SK-N-SH (cell line): ENCODE measurements at regions not wholly inside any gene's neighbourhood (a gene's known extent, or its start where the extent isn't known, plus 50 kb on each side); places are given as distances from the start of the nearest gene placed in this dataset.

Experiments
- CTCF ChIA-PET: fragments of 300-600, 350-600 bp; formaldehyde crosslinking; extraction: SDS; loops from one replicate; lab custom pipeline; 2021; lab: Yijun Ruan, JAX
- POLR2A ChIA-PET: fragments of 350-600 bp; sonication (Branson Sonifier 250); formaldehyde crosslinking; extraction: SDS; loops from one replicate; lab custom pipeline; 2020; ENCODE audit warnings: antibody characterized with exemption, inconsistent platforms; lab: Yijun Ruan, JAX
- DNase-seq: peaks from one replicate; pipeline ENCODE4 v3.0.0; 2012
- H2AFZ ChIP-seq: fragments of 200-600 bp; sonication (generic); 2 replicates; pipeline ENCODE4 v1.8.1; 2016; ENCODE audit warnings: antibody characterized with exemption, mild to moderate bottlenecking, low read depth
- H3F3A ChIP-seq: fragments of 200-600 bp; sonication (generic); replicated peaks from 2 replicates; pipeline ENCODE3; 2016; ENCODE audit warnings: antibody characterized with exemption, mild to moderate bottlenecking; ENCODE audit not compliant: insufficient read depth
- H3K27ac ChIP-seq, 2 experiments: fragments of 200-500 bp in 1 of 2; fragments of 200-600 bp in 1 of 2; sonication (Bioruptor generic) in 1 of 2; sonication (generic), shearing (Covaris generic) in 1 of 2; 2 replicates each; pipeline versions ENCODE4 v1.5.1 to v1.6.1; 2014 to 2016; ENCODE audit warnings: low read depth in 2 of 2, inconsistent platforms in 1 of 2, low read length in 1 of 2, mild to moderate bottlenecking in 1 of 2, mixed read lengths in 1 of 2
- H3K27me3 ChIP-seq: fragments of 200-600 bp; sonication (generic), shearing (Covaris generic); 2 replicates; pipeline ENCODE4 v1.6.1; 2016; ENCODE audit warnings: mixed run types; ENCODE audit not compliant: insufficient read depth
- H3K36me3 ChIP-seq, 2 experiments: fragments of 200-500 bp in 1 of 2; fragments of 200-600 bp in 1 of 2; sonication (Bioruptor generic) in 1 of 2; sonication (generic) in 1 of 2; replicated peaks in 1 of 2; 2 replicates each; pipeline versions ENCODE3 to v1.5.1; 2014 to 2016; ENCODE audit warnings: low read length in 1 of 2, mild to moderate bottlenecking in 1 of 2; ENCODE audit not compliant: insufficient read depth in 2 of 2, control insufficient read depth in 1 of 2
- H3K4me1 ChIP-seq, 2 experiments: fragments of 200-500 bp in 1 of 2; fragments of 200-600 bp in 1 of 2; sonication (Bioruptor generic) in 1 of 2; sonication (generic), shearing (Covaris generic) in 1 of 2; 2 replicates each; pipeline versions ENCODE4 v1.5.1 to v1.6.1; 2014 to 2016; ENCODE audit warnings: low read depth in 1 of 2, low read length in 1 of 2, mixed run types in 1 of 2; ENCODE audit not compliant: insufficient read depth in 2 of 2, control insufficient read depth in 1 of 2
- H3K4me2 ChIP-seq: fragments of 200-600 bp; sonication (generic), shearing (Covaris generic); 2 replicates; pipeline ENCODE4 v1.6.1; 2017; ENCODE audit warnings: mixed run types
- H3K4me3 ChIP-seq, 2 experiments: fragments of 200-500 bp in 1 of 2; fragments of 200-600 bp in 1 of 2; sonication (Bioruptor generic) in 1 of 2; sonication (generic), shearing (Covaris generic) in 1 of 2; 2 replicates each; pipeline versions ENCODE4 v1.5.1 to v1.8.1; 2014 to 2016; ENCODE audit warnings: low read depth in 2 of 2, inconsistent platforms in 1 of 2, low read length in 1 of 2, mild to moderate bottlenecking in 1 of 2, mixed read lengths in 1 of 2, moderate library complexity in 1 of 2
- H3K79me2 ChIP-seq: fragments of 200-600 bp; sonication (generic); 2 replicates; pipeline ENCODE4 v1.8.1; 2017; ENCODE audit warnings: mild to moderate bottlenecking; ENCODE audit not compliant: insufficient read depth
- H3K9ac ChIP-seq: fragments of 200-600 bp; sonication (generic); 2 replicates; pipeline ENCODE4 v1.6.1; 2017; ENCODE audit warnings: mixed run types
- H3K9me2 ChIP-seq: fragments of 200-600 bp; sonication (generic); 2 replicates; pipeline ENCODE4 v1.6.1; 2017; ENCODE audit warnings: mixed run types
- H3K9me3 ChIP-seq: fragments of 200-600 bp; sonication (generic); 2 replicates; pipeline ENCODE4 v1.6.1; 2017; ENCODE audit warnings: mixed run types, mild to moderate bottlenecking, moderate library complexity
- H4K20me1 ChIP-seq: fragments of 200-600 bp; sonication (generic); 2 replicates; pipeline ENCODE4 v1.6.1; 2017; ENCODE audit warnings: mild to moderate bottlenecking, mixed run types; ENCODE audit not compliant: insufficient read depth
- FOXM1 ChIP-seq: IDR thresholded peaks from 2 replicates; pipeline ENCODE4 v1.4.0; 2012; ENCODE audit warnings: low read depth, mild to moderate bottlenecking
- GATA2 ChIP-seq: sonication (generic); formaldehyde crosslinking; IDR thresholded peaks from 2 replicates; pipeline ENCODE4 v1.5.0; 2020; ENCODE audit warnings: mild to moderate bottlenecking, missing genetic modification reagents
- JUND ChIP-seq: IDR thresholded peaks from 2 replicates; pipeline ENCODE4 v1.4.0; 2012
- MEF2A ChIP-seq: IDR thresholded peaks from 2 replicates; pipeline ENCODE4 v1.4.0; 2012; ENCODE audit warnings: low read depth, borderline replicate concordance
- MXI1 ChIP-seq: IDR thresholded peaks from 2 replicates; pipeline ENCODE4 v1.6.1; 2012; ENCODE audit warnings: mild to moderate bottlenecking, low read depth, low read length, improper control_type of control experiment
- POLR2AphosphoS5 ChIP-seq: IDR thresholded peaks from 2 replicates; pipeline ENCODE4 v1.6.1; 2012; ENCODE audit warnings: low read depth, low read length
- RXRA ChIP-seq: IDR thresholded peaks from 2 replicates; pipeline ENCODE4 v1.4.0; 2012; ENCODE audit warnings: low read depth, mild to moderate bottlenecking, borderline replicate concordance
- TCF12 ChIP-seq: IDR thresholded peaks from 2 replicates; pipeline ENCODE4 v1.4.0; 2012
- TEAD4 ChIP-seq: IDR thresholded peaks from 2 replicates; pipeline ENCODE4 v1.4.0; 2012; ENCODE audit warnings: mild to moderate bottlenecking, borderline replicate concordance; ENCODE audit not compliant: insufficient read depth
- WGBS: methylation state at CpG from one replicate; pipeline ENCODE4 v1.1.6; 2017; ENCODE audit warnings: low lambda C conversion rate; 5-methylcytosine and 5-hydroxymethylcytosine counted together
- TF ChIP-seq, protein P1 (sequence below): IDR thresholded peaks from 2 replicates; pipeline ENCODE4 v1.4.0; 2012; ENCODE audit warnings: low read depth, borderline replicate concordance
- TF ChIP-seq, protein P2 (sequence below): IDR thresholded peaks from 2 replicates; pipeline ENCODE4 v1.4.0; 2012; ENCODE audit warnings: low read depth, borderline replicate concordance
- TF ChIP-seq, protein P3 (sequence below): IDR thresholded peaks from 2 replicates; pipeline ENCODE4; 2012
- TF ChIP-seq, protein P4 (sequence below): fragments of 200-600 bp; sonication (generic); IDR thresholded peaks from 2 replicates; pipeline ENCODE4 v1.6.1; 2017; ENCODE audit warnings: antibody characterized with exemption, mild to moderate bottlenecking, moderate library complexity
- TF ChIP-seq, protein P5 (sequence below): IDR thresholded peaks from 2 replicates; pipeline ENCODE4 v1.4.0; 2012; ENCODE audit warnings: low read depth
- TF ChIP-seq, protein P6 (sequence below): fragments of 150-350 bp; IDR thresholded peaks from 2 replicates; pipeline ENCODE4 v1.6.1; 2017; ENCODE audit warnings: antibody characterized with exemption, low read length, low read depth, borderline replicate concordance

DNA sequence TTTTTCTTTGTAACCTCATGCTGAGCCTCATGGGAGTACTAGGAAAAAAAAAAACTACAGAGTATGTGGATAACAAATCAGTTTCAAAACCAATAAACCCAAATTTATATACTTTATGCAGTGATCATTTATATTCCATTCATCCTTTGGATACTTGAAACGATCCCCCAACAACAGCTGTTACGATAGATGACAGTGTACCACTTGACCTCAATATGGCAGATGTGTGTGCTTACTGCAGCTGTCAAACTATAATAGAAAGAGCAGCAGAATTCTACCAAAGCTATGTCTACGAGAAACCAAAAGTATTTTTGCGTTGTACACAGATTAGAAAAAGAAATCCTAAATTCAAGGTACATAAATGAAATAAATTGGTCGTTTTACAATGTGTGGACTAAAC lies 337.8 kb downstream of the PDGFC start:
- no peak overlapping the region for H3K27ac ChIP-seq
- no peak overlapping the region for H3K4me2 ChIP-seq
- ChIA-PET POLR2A (no interaction called here), CTCF (interaction anchor here (1.4 kb wide), 1 partner anchor 13 kb away, joined by 3 read pairs; no protein-coding TSS in a partner anchor)
- no peaks in the 10 kb centered on the region for H3K27me3 ChIP-seq
- H3K36me3 ChIP-seq = no peaks in the 10 kb centered on the region
- H3K9ac ChIP-seq = no peak overlapping the region
- H3K9me2 ChIP-seq = no peaks in the 10 kb centered on the region
- no peak for TF ChIP-seq TCF12
- TF ChIP-seq GATA2 (CRISPR knock-in tag) = no peak
- TF ChIP-seq, protein P1, sequence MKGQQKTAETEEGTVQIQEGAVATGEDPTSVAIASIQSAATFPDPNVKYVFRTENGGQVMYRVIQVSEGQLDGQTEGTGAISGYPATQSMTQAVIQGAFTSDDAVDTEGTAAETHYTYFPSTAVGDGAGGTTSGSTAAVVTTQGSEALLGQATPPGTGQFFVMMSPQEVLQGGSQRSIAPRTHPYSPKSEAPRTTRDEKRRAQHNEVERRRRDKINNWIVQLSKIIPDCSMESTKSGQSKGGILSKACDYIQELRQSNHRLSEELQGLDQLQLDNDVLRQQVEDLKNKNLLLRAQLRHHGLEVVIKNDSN = no peak
- TF ChIP-seq MXI1 = no peak
- TF ChIP-seq, protein P2, sequence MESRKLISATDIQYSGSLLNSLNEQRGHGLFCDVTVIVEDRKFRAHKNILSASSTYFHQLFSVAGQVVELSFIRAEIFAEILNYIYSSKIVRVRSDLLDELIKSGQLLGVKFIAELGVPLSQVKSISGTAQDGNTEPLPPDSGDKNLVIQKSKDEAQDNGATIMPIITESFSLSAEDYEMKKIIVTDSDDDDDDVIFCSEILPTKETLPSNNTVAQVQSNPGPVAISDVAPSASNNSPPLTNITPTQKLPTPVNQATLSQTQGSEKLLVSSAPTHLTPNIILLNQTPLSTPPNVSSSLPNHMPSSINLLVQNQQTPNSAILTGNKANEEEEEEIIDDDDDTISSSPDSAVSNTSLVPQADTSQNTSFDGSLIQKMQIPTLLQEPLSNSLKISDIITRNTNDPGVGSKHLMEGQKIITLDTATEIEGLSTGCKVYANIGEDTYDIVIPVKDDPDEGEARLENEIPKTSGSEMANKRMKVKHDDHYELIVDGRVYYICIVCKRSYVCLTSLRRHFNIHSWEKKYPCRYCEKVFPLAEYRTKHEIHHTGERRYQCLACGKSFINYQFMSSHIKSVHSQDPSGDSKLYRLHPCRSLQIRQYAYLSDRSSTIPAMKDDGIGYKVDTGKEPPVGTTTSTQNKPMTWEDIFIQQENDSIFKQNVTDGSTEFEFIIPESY = no peak
- TF ChIP-seq, protein P3, sequence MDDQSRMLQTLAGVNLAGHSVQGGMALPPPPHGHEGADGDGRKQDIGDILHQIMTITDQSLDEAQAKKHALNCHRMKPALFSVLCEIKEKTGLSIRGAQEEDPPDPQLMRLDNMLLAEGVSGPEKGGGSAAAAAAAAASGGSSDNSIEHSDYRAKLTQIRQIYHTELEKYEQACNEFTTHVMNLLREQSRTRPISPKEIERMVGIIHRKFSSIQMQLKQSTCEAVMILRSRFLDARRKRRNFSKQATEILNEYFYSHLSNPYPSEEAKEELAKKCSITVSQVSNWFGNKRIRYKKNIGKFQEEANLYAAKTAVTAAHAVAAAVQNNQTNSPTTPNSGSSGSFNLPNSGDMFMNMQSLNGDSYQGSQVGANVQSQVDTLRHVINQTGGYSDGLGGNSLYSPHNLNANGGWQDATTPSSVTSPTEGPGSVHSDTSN = no peak
- TF ChIP-seq JUND = no peak
- no peak for TF ChIP-seq POLR2AphosphoS5
- TF ChIP-seq FOXM1 = no peak
- no peak for TF ChIP-seq MEF2A
- TF ChIP-seq TEAD4 = no peak
- TF ChIP-seq, protein P4, sequence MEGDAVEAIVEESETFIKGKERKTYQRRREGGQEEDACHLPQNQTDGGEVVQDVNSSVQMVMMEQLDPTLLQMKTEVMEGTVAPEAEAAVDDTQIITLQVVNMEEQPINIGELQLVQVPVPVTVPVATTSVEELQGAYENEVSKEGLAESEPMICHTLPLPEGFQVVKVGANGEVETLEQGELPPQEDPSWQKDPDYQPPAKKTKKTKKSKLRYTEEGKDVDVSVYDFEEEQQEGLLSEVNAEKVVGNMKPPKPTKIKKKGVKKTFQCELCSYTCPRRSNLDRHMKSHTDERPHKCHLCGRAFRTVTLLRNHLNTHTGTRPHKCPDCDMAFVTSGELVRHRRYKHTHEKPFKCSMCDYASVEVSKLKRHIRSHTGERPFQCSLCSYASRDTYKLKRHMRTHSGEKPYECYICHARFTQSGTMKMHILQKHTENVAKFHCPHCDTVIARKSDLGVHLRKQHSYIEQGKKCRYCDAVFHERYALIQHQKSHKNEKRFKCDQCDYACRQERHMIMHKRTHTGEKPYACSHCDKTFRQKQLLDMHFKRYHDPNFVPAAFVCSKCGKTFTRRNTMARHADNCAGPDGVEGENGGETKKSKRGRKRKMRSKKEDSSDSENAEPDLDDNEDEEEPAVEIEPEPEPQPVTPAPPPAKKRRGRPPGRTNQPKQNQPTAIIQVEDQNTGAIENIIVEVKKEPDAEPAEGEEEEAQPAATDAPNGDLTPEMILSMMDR = no peak
- no peak for TF ChIP-seq RXRA
- no peaks in the 10 kb centered on the region for H4K20me1 ChIP-seq
- H3K4me3 ChIP-seq = no peak overlapping the region
- no peak overlapping the region for H2AFZ ChIP-seq
- H3K79me2 ChIP-seq = no peaks in the 10 kb centered on the region
- WGBS = 50% methylated on average over 5 of the region's 5 CpGs
- peaks cover 11% of the 10 kb centered on the region for H3F3A ChIP-seq
- DNase-seq = no peak
- peaks cover 0 to 10% of the 10 kb centered on the region in 2 experiments; a peak in 2 of 4 replicates for H3K4me1 ChIP-seq
- no peaks in the 10 kb centered on the region for H3K9me3 ChIP-seq

DNA sequence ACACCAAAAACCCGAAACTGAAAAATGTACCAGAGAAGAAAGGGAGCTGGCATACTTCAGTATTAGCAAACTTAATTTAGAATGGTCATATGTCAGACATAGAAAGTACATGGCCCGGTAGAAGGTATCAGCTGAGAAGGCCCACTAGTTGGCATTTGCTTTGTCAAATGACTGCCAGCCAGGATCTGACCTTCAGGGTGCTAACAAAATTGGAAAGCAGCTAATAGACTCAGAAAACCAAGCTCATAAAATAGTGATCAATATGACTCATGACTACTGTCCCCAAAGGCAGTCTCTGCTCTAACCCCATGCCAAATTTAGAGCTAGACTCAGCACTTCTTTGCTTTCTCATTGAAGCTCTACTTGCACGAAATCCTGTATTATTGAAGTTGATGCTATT lies 342.7 kb downstream of the PDGFC start:
- no peaks in the 10 kb centered on the region for H3K9me3 ChIP-seq
- no peaks in the 10 kb centered on the region for H3F3A ChIP-seq
- 34% methylated on average over 3 of the region's 3 CpGs for WGBS
- no peak overlapping the region for H3K27ac ChIP-seq
- ChIA-PET CTCF (no interaction called here), POLR2A (no interaction called here)
- H3K79me2 ChIP-seq = no peaks in the 10 kb centered on the region
- H3K9ac ChIP-seq = no peak overlapping the region
- no peak for DNase-seq
- H4K20me1 ChIP-seq = no peaks in the 10 kb centered on the region
- no peaks in the 10 kb centered on the region for H3K36me3 ChIP-seq
- H3K27me3 ChIP-seq = no peaks in the 10 kb centered on the region
- H3K9me2 ChIP-seq = no peaks in the 10 kb centered on the region
- H3K4me3 ChIP-seq = no peak overlapping the region
- no peaks in the 10 kb centered on the region for H3K4me1 ChIP-seq
- no peak overlapping the region for H3K4me2 ChIP-seq
- H2AFZ ChIP-seq = no peak overlapping the region
- TF ChIP-seq GATA2 (CRISPR knock-in tag) = no peak
- TF ChIP-seq, protein P5, sequence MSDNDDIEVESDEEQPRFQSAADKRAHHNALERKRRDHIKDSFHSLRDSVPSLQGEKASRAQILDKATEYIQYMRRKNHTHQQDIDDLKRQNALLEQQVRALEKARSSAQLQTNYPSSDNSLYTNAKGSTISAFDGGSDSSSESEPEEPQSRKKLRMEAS = no peak
- TF ChIP-seq, protein P1 = no peak
- TF ChIP-seq, protein P6, sequence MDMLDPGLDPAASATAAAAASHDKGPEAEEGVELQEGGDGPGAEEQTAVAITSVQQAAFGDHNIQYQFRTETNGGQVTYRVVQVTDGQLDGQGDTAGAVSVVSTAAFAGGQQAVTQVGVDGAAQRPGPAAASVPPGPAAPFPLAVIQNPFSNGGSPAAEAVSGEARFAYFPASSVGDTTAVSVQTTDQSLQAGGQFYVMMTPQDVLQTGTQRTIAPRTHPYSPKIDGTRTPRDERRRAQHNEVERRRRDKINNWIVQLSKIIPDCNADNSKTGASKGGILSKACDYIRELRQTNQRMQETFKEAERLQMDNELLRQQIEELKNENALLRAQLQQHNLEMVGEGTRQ = no peak
- no peak for TF ChIP-seq TEAD4
- TF ChIP-seq, protein P3 = no peak
- TF ChIP-seq FOXM1 = no peak
- TF ChIP-seq, protein P2 = no peak
